Activated CD4-positive, alpha-beta T cell treated with anti-CD3 and anti-CD28 coated beads for 24 hours (primary cell): ENCODE measurements at regions not wholly inside any gene's neighbourhood (a gene's known extent, or its start where the extent isn't known, plus 50 kb on each side); places are given as distances from the start of the nearest gene placed in this dataset.

Experiments used
- DNase-seq, 2 donors: peaks; one replicate each; pipeline ENCODE4 v3.0.0-alpha.2; 2020; ENCODE audit warnings: low read depth in 2 of 2

DNA sequence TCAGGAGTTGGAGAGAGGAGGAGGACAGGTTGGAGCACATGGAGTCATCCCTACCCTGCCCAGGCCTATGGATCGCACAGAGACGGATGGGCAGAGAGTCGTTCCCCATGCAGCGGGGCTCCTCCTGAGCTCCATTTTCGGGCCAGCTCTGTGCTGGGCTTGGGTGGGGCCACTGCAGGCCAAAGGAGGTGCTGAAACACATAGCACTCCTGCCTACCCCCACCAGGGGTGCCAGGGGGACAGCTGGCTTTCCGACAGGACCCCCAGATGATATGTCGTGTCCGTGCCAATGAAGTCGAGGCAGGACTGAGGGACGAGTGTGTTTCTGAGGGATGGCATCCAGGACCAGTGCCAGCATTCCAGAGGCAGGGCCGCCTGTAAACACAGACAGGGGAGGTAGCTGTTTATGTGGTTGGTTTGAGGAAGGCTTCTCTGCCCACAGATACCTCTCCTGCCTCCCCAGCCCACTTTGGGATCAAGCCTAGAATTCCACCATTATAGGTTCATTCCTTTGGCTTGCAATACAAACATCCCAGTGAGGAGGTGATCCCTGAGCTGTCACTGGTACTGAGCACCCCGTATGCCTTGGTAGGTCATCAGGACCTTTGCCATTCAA, 116.6 kb downstream of the GLI2 start:
- no peak for DNase-seq

DNA sequence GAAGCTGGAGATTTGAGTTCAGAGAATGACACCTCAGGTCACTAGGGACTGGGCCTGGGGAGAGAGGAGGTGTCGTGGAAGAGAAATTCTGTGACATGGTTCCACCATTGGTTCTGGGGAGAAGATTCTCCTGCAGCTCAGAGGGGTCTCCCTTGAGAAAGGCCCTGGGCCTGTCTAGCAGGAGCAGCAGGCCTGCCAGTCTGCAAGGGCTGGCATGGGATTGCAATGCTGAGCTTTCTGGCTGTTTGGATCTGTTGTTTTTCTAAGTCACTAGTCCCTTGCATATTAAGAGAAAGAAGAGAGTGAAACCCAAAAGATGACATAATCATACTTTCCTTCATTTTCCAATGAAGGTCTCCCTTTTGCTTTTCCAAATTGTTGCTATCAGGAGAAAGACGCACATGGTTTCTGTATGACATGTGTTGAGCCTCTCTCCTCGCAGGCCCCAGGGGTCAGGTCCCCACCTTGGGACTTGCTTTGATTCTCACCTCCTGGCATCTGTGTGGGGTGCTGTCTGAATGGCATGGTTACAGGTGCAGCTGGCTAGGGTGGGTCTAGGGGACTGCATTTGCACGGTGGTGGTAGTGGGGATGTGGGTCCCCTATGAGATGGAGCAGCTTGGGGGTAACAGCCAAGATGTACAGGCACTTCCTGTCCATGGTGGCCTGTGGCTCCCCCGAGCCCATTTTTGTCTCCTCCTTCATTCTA, 117.8 kb downstream of the GLI2 start:
- DNase-seq, result no peak

DNA sequence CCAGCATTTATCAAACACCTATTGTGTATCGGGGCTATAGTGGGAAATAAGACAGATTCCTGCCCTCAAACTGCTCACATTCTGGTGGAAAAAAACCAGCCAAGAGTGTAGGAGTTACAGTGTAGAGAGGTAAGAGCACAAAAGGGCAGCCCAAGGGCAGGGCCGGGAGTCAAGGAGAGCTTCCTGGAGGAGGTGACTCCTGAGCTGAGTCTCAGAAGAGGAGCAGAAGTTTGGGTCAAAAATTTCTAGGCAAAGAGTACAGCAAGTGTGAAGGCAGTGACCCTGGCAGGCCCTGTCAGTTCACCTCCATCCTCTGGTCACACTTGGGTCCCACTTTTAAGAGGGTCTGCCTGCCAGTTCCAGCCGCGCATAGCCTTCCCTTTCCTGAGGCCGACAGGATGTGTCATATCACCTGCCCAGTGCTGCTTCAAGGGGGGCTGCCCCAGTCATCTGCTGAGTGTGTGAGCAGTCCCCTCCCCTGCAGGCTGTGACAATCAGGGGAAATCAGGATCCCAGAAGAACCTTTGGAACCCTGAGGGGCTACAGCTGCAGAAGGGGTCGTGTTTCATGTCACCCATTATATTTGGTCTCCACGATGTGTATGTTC, 118.4 kb downstream of the GLI2 start:
- no peak for DNase-seq

DNA sequence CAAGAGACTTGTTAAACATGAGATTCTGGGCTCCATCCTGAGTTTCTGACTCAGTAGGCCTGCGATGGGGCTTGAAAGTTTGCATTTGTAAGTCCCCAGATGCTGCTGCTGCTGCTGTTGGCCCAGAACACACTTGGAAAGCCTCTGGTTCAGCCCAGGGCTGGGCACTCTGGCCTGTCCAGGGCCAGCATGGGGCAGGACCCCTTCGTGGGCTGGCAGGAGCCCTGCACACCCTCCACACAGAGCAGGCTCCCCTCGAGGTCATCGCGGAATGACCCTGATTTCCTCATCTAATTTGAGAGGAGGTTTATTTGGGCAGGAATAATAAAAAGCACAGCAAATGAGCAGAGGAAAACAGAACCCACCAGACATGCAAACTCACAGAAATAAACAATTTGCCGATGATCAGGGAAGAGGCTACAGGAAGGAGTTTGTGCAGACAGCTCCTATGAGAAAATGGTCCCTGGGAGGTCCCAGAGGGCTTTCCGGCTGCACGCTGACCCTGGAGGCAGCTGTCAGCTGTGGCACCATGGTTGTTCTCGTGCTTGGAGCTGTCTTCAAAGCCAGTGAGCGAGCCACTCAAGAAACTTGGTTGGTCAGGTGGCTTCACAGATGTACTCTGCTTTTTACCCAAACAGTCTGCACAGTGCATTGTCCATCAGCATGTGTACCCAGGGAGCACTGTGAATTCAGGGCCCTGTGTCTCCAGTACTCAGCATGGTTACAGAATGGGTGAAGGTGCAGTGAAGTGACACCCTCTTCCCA, 119.3 kb downstream of the GLI2 start:
- no peak for DNase-seq

DNA sequence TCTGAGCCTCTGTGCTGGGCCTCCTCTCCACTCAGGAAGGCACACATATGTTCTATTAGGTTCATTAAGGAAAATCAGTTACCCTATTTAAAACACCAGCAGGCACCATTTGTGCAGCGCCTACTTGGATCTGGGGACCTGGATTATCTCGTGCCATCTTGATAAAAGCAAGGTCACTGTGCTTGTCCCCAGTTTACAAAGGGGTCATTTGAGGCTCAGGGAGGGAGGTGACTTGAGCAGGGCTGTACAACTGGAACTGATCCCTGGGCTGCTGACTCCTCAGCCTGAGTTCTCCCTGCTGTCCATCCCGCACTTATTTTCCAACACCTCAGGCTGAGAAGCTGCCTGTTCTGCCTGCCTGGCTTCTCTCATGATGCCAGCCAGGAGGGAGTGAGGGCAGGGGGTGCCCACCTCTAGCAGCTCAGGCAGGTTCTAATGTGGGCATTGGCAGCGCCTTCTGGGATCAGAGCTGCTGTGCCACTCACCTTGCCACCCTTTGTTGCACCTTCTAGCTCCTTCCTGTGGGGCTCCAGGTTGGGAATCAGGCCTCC, 120.3 kb downstream of the GLI2 start:
- no peak for DNase-seq

DNA sequence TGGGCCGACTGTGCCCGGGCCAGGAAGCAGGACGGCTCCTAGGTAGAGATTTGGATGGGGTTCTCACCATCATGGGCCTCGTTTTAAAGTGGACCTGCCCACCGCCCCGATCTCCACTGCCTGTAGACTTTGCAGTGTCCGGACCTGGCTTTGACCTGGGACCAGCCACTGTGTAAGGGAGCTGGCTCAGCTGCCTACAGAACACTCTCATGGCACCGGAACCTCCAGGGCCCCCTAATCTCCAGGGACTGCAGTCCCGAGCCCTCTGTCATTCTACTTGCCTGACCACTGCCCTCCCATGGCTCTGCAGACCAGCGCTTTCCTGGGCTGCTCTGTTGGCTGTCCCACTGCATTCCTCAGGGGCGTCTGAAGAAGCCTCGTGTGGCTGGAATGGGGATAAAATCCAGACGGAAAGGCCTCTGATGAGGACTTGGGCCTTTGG, 120.8 kb downstream of the GLI2 start:
- DNase-seq, result no peak

DNA sequence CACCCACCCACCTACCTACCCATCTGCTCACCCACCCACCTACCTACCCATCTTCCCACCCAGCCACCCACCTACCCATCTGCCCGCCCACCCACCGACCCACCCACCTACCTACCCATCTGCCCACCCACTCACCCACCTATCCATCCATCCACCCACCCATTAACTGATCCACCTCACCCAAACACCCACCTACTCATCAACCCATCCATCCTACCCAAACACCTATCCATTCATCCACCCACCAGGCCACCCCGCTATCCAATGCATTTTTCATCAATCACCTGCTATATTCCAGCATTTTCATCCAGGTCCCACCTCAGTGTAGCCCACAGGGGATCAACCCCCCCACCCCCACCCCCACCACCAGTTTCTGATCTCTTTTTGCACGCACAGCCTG, 121.8 kb downstream of the GLI2 start:
- no peak for DNase-seq

DNA sequence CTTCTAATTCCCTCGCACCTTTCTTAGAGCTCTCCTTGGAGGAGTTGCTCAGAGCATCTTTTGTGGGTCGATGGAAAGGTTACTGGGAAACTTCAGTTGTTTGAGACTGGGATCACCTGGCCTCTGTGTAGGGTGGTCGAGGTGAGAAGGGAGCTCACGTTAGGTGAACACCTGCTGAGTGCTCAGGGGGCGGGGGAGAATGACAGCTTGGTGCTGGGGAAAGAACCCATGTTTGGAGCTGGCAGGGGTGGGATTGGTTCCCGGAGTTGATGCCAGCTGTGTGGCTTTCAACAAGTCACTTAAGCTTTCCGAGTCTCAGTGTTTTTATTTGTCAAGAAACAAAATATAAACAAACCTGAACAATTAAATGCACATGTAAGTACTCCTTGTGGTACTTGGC, 122.3 kb downstream of the GLI2 start:
- DNase-seq, result no peak

DNA sequence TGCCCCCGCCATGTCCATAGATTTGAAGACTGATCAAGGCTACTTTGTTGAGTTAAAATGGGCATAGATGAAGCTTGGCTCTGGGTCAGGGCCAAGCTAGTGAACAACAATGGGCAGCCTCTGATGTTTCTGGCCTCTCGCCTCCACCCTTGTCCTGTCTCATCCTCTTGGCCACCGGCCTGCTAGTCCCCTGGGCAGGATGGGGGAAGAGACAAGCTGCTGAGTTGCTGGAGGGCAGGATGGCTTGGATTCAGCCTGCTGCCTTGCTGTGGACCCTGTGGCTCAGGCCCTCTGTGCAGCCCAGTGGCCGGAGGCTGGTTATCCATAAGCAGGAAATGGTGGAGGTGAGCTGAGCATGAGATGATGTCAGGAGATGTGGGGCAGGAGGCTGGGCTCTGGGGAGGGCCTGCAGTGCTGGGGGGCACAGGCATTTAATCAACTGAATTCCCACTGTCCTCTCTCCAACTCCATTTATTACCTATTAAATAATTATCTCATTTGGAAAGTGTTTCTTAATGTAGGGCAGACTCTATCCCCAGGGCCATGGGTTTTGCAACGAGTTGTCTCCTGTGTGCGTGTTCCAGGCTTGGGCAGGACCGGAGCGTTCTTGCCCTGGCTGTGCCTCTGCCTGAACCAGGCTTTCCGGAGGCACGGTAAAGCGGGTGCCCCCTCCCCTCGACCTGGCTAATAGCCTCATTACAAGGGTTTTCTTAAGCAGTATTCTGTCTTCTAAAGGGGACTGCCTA, 122.9 kb downstream of the GLI2 start:
- DNase-seq, result no peak

DNA sequence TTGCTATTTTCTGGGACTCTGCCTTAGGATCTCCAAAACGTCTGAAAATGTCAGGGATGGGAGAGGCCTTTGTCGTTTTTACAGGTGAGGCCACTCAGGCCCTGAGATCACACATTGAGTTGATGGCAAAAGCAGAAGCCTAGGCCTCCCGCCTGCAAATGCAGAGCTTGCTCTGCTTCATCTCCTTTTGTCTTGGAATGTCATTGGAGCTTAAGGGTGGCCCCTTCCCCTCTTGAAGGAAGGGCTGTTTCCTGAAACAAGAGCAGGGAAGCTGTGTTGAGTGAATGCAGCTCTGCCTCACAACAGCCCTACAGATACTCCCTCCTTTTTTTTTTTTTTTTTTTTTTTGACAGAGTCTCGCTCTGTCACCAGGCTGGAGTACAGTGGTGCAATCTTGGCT, 123.5 kb downstream of the GLI2 start:
- DNase-seq, result no peak

DNA sequence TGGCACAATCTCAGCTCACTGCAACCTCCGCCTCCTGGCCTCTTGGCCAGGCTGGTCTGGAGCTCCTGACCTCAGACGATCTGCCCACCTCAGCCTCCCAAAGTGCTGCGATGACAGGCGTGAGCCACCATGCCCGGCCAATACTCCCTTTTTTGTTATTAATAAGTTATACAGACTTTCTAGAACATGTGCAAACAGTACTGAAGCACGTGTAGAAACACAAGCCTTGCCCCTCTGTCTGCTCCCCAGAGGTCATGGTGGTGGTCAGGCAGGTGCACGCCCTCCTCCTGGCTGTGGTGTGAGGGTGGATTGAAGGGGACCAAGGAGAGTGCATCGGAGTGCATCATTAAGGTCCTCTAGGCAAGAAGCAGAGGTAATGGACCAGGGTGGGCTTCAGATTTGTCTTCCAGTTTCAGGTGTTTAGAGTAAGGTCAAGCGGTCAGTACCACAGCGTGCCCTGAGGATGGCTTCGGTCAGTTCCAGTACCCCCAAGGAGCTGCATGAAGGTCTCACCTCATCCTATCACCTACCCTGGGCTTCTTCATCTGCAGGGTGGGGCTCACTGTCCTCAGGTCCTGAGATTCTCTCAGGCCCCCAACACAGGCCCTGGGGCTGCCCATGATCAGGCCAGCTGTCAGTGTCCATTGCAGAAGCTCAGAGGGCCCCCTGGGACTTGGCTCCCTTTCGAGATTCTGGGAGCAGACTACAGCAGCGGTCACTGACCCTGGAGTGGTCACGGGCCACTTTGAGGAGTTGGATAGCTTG, 124.3 kb downstream of the GLI2 start:
- no peak for DNase-seq

DNA sequence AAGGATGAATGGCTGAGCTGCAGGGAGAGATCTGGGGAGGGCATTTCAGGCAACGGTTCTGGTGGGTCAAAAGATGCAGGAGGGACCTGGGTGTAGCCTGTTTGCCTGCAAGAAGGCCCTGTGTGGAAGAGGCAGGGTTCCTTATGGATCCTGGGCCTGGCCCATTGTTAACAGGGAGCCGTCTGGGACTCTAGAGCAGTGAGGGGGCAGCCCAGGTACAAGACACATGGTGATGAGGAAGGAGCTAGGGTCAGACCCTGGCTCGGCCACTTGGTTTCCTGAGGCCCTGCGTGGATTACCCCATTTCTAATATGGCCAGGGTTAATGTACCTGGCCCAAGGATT, 124.9 kb downstream of the GLI2 start:
- no peak for DNase-seq

DNA sequence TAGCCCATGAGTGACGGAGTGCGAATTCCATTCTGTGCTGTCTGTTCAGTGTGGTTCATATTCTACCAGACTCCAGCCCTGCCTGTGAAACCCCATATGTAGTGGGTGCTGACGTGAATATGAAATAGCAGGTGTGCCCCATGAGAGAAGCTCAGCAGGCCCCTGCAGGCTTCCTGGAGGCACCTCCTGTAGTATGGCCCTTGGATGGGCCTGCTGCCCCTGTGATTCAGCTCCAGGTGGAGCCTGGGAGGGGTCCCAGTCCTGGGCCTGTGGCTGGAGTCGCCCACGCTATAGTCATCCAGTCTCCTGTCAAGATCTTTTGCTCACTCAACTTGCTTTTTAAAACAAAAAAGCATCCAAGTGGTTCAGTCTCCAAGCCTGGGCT, 125.5 kb downstream of the GLI2 start:
- DNase-seq, result no peak

DNA sequence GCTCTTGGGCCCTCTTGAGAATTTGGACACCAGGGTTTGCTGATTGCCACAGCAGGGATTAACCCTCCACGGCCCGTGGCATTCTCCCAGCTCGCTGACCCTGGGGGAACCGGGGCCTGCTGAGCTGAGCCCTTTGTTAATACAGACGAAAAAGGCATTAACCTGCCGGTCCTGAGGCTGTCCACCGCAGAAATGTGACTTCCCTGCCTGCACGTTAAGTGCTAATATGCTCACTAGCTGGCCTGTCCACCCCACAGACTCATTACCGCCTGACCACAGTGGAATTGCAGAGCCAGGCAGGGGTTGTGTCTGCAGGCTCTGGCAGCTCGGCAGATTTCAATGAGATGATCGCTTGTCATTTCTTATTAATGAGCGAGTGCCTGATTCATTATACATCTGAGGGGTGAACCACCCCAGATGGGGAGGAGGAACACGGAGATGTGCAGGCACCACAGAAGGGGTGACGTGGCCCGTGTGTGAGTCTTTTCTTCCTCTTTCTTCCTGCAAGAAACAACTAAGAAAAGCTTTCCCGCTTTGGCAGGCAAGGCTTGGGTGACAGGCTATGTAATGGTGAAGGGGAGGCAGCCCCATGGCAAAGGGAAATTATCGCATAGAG, 126.0 kb downstream of the GLI2 start:
- no peak for DNase-seq

DNA sequence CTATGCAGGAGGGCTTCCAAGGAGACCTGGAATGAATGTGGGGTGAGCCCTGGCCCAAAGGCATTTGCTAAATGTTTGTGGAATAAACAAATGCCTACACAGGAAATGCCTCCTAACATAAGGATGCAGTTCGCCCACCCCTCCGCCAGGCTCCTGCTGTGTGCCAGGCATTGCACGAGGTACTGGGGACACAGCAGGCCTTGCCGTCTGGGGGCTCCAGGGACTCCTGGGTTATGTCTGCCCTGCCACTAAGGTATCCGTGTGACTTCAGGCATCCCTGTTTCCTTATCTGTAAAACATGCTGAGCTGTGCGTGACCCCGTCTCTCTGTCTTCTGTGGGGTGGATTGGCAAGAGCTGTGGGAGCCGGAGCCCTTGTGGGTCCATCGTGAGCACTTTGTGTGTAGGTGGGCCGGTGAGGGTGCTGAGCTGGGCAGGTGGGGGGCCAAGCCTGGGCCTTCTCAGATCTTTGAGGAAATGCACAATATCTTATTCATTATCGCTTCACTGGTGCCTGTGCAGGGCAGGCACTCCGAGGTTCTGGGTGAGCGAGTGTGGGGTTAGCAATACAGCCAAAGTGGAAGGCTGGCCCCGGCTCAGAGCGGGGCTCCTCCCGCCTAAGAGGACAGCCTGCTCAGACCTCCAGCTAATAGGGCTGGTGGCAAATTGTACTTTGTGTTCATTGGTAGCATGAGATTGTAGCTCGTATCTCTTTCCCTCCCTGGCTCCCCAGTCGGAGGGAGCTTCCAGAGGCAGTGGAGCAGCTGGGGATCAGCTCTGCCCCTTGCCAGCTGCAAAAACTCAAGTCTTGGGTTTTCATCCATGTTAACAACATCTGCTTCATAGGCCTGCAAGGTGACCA, 126.8 kb downstream of the GLI2 start:
- DNase-seq, result no peak

DNA sequence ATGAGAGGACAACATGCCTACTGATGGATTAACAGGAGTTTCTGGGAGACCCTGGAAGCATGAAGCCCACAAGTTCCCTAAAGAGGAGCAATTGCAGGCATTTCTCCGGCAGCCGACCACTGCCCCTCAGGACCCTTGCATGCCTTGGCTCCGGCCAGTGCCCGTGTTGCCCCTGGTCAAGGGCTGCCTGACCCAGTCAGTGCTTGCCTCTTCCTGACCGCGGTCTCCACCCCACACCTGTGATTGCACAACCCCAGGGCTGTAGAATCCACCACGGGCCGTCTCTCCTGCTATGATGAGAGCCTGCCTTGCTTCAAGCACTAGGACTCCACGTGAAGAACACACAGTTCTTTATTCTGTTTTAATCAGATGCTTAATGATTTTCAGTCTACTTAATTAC, 127.5 kb downstream of the GLI2 start:
- no peak for DNase-seq

DNA sequence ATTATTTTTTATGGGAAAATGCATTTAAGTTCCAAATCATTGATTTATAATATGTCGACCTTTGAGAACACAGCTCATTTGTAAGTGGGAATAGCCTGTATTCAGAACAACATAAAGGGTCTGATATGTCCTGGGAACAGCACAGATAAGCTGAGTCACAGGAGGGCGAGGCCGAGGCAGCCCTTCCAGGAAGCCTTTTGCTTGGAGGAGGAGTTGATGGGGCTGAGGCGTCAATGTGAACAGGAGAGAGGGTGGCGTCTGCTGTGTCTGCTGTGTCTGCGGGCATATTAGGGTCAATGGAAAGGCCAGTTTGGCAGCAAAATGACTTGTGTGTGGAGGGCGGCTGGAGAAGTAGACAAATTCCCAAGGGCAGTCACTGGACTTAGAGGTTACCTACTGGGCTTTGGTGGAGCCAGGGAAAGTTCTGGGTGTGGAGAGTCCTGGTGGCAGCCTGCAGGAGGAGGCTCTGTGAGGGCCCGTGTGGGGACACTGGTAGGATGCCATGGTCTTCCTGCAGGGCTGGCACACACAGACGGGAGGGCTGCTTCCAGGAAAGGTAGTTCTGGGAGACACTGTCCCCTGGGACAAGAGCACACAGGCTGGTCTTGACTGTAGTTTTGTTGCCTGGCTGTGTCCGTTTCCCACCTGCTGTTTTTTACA, 128.1 kb downstream of the GLI2 start:
- DNase-seq, result no peak

DNA sequence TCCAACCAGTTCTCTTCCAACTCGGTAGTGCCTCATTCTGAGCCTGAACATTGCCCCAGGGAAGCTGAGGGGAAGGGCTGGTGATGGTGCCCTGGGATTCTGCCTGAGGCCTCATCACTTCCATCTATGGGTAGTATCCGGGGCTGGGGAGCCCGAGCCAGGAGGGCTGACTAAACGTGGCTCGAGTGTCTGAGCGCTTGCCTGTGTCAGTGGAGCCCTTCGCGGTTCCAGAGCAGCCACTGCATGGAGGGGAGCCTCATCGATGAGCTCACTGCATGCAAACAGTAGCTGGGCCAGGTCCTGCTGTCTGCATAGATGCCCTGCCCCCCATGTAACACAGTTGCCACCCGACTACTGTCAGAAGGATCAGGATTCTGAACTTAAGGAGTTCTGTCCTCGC, 129.3 kb downstream of the GLI2 start:
- no peak for DNase-seq

DNA sequence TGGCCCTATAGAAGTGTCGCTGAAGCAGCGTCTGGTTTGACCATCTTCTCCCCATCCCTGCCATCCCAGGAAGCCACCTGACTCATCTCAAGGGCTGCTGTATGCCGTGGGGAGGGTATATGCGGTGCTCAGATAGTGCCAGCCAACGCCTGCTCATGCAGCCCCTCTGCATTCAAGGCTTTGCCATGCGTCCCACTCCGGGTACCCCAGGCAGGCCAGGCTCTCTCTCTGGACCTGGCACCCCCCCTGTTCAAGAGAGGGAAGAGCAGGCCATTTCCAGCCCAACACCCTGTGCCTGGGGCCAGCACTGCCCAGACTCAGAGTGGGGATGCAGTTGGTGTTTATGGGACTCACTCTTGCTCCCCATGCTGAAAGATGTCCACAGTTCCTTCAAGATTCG, 130.0 kb downstream of the GLI2 start:
- DNase-seq, result no peak
